ENCODE measurements at regions not wholly inside any gene's neighbourhood (a gene's known extent, or its start where the extent isn't known, plus 50 kb on each side); places are given as distances from the start of the nearest gene placed in this dataset.
"Not testable (repeated sequence)": the region's sequence is repeated elsewhere in the genome, so short reads cannot be mapped to it uniquely, and the experiment has no call there.

- DNase-seq: no peak
Measured at GRCh38 chr2:13968811-13969210, 663.7 kb upstream of the LRATD1 start.

GRCh38 chr2:13986119-13986720 lies 646.3 kb upstream of the LRATD1 start:
- DNase-seq: no peak

DNA sequence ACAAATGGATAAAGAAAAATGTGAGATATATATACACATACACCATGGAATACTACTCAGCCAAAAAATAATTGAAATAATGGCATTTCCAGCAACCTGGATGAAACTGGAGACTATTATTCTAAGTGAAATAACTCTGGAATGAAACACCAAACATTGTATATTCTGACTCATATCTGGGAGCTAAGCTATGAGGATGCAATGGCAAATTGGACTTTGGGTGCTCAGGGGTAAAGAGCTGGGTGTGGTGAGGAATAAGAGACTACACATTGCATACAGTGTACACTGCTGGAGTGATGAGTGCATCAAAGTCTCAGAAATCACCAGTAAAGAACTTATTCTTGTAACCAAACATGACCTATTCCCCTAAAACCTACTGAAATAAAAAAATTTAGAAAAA lies 636.0 kb upstream of the LRATD1 start:
- DNase-seq: no peak

DNA sequence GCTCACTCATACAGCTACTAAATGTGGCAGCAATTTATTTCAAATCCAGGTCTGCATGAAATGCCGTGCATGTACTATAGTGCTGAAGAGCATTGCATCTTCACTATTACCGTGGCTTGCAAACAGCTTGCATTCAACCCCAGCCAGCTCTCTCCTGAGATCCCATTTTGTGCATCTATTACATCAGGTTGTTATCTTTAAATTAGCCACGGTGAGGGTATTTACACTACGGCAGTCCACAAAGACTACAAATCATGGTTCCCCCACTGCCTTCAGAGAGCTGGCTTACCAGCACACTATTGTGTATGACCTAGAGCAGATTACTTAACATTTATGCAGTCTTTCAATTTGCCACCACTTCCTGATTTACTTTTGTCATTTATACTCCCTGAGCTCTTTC lies 621.3 kb upstream of the LRATD1 start:
- no peak for DNase-seq

- no peak for DNase-seq
Measured at GRCh38 chr2:14015113-14015630, 617.3 kb upstream of the LRATD1 start.

- DNase-seq: no peak
Measured at GRCh38 chr2:14016289-14016955, 616.1 kb upstream of the LRATD1 start.

DNA sequence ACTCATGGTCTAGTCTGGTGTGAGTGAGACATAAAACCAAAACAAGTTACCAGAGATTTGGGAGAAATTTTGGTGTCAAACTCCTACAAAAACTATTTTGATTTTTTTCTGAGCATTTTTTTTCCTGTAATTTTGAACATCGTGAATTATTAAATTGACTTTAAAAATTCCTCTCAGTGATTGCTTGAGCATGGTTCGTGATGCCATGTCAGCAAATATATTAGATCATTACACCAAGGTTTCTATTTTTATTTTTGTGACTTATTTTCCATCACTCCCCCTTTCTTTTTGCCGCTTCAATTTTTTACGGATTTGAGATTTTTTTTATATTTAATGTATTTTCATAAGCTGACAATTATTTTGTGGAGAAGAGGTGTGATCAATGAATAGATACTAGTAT lies 613.9 kb upstream of the LRATD1 start:
- DNase-seq: no peak

GRCh38 chr2:14023558-14023957 lies 609.0 kb upstream of the LRATD1 start:
- no peak for DNase-seq

- DNase-seq: no peak
Measured at GRCh38 chr2:14039134-14039533, 593.4 kb upstream of the LRATD1 start.

- DNase-seq: no peak
Measured at GRCh38 chr2:14047491-14047890, 585.0 kb upstream of the LRATD1 start.

DNA sequence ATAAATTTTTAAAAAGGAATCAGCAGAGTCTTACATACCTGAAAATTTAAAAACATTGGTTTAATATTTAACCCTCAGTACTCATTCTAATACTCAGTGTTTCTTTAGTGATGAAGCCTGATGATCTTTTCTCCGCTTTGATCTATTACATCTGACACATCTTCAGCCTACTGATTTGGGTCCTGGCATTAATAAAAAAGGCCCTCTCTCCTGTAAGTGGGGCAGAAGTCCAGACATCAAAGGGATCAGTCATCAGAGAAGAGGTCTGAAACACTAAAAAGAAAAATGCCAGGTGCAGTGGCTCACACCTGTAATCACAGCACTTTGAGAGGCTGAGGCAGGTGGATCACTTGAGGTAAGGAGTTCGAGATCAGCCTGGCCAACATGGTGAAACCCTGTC lies 581.1 kb upstream of the LRATD1 start:
- DNase-seq: no peak

DNA sequence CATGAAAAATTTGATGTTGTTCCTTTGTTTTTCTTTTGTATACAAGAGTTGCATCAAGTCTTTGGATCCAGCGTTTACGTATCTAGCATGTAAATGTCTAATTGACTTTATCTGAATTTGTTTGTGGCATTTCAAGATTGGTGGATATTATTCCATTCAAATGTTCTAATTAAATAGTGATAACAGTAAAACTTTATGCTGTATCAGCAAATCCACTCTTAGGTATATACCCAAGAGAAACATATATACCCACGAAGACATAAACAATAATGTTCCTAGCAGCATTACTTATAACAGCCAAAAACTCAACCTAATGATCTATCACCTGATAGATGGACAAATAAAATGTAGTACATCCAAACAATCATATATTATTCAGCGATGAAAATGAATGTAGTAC lies 579.4 kb upstream of the LRATD1 start:
- DNase-seq: no peak

GRCh38 chr2:14064346-14064745 lies 568.2 kb upstream of the LRATD1 start:
- no peak for DNase-seq

GRCh38 chr2:14072338-14072737 lies 560.2 kb upstream of the LRATD1 start:
- DNase-seq: no peak

GRCh38 chr2:14074691-14075090 lies 557.8 kb upstream of the LRATD1 start:
- DNase-seq: no peak

DNA sequence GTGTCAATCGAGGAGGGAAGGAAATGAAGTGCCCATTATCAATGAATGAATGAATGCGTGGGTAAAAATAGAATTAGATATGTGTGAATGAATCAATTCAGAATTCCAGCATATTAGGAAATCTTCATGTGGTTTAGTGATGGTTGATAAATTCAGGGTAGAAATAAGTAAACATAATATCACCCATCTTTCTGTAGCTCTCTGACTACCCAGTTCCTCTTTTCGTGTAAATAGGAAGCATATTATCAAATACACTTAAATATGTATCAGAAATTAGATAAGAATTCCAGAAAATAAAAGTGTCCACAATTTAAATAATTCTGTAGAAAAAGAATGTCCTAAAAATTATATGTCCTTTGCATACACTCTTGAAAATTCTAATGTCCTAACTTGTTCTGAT lies 552.9 kb upstream of the LRATD1 start:
- DNase-seq: no peak

- no peak for DNase-seq
Measured at GRCh38 chr2:14081521-14081920, 551.0 kb upstream of the LRATD1 start.

GRCh38 chr2:14082640-14083039 lies 549.9 kb upstream of the LRATD1 start:
- DNase-seq: no peak

DNA sequence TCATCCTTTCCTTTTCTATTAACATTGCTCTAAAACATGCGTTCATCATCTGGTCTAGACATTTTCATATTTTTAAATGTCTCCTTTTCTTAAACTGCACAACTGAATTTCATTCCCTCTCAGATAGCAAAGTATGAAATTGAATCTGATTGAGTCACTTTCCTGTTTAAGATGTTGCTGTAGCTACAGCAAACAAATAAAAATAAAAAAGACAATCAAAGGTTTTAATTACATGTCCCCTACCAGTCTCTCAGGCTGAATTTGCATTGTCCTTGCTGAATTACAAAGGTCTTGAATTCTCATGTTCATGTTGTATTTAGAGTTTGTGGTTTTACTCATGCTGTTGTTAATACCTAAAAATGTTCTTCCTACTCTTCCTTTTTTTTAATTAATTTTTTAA lies 537.9 kb upstream of the LRATD1 start:
- DNase-seq: no peak

- DNase-seq: not testable (repeated sequence)
Measured at GRCh38 chr2:14099101-14099500, 533.4 kb upstream of the LRATD1 start.

DNA sequence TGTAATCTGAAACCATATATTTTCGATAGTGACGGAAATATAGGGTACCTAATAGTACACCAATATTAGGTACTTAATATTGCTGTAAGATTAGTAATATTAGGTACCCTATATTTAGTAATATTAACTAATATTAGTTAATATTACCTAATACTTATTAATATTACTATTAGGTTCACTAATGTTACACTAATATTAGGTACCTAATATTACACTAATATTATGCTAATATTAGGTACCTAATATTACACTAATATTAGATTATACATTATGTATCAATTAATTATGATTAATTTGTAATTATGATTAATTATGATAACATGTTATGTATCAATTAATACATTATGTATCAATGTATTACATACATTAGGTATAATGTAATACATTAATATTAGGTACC lies 518.2 kb upstream of the LRATD1 start:
- DNase-seq: no peak

DNA sequence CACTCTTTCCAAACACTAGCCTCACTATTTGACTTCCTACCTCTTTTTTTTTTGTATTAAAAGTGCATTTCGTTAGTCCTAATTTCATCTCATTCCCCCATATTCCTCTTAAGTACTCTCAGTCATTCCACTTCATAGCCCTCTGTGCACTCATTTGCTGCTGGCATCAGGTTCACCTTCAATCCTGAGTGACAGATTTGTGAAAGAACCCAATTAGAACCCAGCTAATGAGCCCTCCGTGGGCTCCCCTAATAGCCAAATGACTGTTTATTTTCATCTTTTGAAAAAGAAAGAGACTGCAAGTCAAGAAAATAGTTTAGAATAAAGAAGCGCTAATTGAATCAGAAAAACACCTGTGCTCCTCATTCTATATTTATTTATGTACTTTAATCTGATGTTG lies 512.1 kb upstream of the LRATD1 start:
- no peak for DNase-seq

DNA sequence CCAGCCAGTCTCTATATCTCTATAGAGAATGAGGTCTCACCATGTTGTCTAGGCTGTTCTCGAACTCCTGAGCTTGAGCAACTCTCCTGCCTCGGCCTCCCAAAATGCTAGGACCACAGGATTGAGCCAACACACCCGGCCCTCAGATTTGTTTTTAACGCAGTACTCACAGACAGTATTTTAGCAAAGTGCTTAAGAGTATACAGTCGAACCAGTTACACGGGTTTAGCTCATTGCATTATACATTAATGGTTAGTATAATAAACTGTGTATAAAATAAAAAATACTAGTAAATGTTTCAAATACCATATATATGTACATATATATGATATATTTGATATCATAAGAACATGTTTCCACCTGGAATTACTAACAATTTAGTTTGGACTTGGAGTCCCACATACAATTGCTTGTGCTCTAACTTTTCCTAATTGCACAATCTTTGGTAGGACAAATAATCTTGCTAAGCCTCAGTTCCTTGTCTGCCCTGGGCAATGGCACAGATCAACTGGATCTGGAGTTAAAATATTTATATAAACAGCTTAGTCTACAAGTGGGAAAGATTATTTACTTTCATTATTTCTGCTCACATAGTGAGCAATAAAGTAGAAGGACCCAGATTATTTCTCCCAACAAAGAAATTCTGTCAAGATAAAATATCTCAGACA lies 508.9 kb upstream of the LRATD1 start:
- no peak for DNase-seq

GRCh38 chr2:14125624-14126293 lies 506.8 kb upstream of the LRATD1 start:
- no peak for DNase-seq

All from SIG-M5 (cell line).